Suppressor macrophage treated with lipopolysaccharide for 4 hours (primary cell): ENCODE measurements at regions not wholly inside any gene's neighbourhood (a gene's known extent, or its start where the extent isn't known, plus 50 kb on each side); places are given as distances from the start of the nearest gene placed in this dataset.

Experiments used
- DNase-seq: peaks from one replicate; pipeline ENCODE4 v3.0.0-alpha.2; 2020

DNA sequence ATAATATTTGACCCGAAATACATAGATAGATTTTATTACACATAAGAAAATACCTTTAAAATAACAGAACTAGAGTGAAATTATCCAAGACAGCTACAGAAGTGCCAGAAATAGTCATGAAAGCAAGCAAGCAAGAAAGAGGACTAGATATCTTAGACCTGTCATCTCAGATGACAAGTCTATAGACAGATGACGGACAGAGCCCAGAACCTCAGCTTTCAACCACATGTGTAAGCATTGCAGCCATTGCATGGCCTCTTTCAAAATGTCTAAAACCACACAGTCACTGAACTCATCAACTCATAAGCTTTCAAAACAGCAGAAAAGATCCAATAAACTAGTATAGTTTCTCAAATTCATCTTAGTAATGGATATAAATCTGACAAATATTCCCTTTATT is 59.8 kb upstream of the FHIT start:
- DNase-seq = no peak

DNA sequence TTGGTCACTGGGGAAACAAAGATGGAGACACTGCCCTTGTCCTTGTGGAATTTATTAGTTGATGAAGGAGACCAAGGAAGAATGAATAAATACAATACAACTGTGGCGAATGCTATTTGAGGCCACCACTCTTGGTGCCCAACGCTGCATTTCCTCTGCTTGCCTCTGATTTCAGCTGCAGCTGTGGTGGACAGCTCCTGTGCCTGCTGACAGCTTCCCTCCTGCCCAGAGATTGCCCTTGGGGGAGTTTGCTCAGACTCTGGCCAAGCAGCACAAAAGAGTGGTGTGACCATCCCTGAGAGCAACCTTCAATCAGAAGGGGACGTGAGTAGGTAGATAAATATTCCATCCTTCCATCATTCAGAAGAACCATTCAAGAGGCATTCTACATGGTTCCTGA is 64.6 kb upstream of the FHIT start:
- DNase-seq = no peak

DNA sequence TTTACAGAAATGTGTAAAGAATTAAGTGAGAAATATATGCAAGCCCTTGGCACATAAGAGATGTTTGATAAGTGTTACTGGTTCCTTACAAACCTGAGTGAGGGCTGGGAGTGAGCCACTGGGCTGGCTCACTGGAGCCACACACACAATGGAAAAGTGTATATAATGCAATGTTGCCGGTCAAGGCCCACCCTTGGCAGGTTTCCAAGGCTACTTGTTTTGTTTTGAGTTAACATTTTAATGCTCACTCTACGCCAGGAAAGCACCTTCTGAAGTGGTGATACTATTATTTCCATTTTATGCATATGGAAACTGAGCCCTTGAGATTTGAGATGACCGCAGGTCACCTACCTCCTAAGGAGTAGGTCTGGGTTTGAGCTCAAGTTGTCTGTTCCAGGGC is 71.8 kb upstream of the FHIT start:
- no peak for DNase-seq

DNA sequence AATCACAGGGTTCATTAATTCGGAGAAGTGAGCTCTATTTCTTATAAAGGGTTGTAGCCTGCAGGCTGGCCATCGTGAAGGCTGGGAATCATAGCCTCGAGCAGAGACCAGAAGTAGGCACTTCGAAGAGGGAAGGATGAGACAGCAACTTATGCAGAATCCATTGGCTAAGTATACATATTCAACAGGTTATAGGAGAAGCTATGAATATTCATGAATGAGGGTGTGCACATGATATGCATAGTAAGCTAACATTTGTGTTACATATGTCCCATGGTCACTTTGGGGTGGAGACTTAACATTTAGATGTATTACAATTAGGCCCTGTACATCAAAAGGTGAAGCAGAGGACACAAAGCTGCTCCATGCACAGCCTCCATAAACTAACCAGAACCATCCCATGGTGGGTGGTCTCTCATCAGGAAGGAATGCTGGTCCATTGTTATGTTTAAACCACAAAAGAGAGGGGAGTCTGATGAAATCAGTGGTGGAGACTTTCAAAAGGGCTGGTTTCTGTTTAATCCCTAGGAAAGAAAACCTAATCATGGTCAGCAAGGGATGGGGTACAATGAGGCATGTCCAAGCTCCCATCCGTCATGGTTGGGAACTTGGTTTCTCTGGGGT is 80.8 kb upstream of the FHIT start:
- no peak for DNase-seq

DNA sequence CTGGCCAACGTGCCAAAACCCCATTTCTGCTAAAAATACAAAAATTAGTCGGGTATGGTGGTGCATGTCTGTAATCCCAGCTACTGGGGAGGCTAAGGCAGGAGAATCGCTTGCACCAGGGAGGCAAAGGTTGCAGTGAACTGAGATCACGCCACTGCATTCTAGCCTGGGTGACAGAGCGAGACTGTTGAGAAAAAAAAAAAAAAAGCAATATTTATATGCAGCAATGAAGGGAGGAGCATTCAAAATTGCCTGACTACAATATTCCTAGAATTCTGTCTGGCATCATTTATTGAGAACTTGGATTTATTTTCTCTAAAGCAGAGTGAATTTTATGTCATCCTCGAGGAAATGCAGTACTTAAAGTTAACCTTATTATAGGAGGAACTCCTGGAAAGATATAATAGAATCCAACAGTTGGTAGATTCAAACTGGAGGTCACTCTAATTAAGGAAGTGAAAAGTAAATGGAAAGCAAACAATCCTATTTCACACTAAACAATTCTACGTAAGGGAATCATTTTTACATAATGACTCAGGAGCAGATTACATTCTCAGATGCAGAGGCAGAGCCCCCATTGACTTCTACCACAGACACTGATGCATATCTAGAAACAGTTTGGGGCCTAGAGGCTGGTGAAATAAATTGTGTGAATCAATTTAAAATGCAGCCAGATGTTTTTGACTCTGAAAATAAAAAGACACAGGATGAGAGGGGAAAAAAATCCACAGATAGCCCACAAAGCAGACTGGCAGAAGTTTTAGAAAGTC is 82.1 kb upstream of the FHIT start:
- peak; percentile 7 for DNase-seq

DNA sequence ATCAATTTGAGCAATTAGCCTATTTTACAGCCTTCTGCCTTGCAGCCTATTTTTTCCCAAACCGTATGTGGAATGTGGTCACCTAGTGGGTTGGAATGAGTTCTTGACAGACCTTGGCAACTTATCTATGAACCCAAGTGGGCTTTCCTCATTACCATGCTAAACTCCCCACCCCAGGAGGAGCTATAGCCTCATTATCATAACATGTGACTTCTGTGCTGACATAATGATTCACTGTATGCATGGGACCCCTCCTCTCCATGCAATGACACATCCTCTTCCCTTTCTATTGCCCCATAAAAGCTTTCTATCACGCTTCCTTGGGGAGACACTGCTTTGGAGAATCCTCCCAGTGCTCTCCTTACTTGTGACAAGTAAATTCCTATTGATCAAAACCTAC is 83.5 kb upstream of the FHIT start:
- no peak for DNase-seq

- no peak for DNase-seq
Observed at GRCh38 chr3:61340931-61341461, 89.7 kb upstream of the FHIT start.

DNA sequence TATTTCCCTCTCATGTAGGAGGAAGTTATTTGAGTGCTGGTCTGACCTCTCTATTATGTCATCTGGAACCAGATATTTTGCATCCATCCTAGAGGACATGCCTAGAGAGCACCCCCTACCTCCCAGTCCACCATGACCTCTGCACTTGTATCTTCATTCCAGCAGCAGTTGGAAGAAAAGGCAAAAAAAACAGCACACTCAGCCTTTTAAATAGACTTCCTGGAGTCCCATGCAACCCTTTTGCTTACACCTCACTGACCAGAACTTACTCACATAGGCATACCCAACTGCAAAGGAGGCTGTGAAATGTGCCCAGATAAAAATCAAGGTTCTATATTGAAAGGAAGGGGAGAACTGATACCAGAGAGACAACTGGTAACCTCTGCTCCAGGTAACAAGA is 92.3 kb upstream of the FHIT start:
- DNase-seq = peak; percentile 3

DNA sequence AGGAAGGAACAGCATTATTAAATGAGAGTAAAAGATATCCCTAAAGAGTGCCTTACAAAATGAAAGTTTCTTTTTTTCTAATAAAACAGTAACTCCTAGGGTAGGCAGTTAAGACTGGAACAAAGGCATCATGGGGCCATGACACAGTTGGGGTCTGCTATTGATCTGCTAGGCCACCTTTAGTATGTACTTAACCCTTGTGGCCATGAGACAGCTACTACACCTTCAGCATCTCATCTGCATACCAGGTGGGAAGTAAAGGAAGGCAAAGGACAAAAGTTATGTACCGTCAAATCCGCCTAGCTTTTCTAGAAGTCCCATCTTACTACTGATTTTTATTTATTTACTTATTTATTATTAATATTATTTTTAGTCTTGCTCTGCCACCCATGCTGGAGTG is 93.8 kb upstream of the FHIT start:
- DNase-seq = no peak

- no peak for DNase-seq
Observed at GRCh38 chr3:61347981-61348380, 96.7 kb upstream of the FHIT start.

- DNase-seq = no peak
Observed at GRCh38 chr3:61349717-61350116, 98.5 kb upstream of the FHIT start.

- DNase-seq = no peak
Observed at GRCh38 chr3:61350782-61351309, 99.6 kb upstream of the FHIT start.

- DNase-seq = no peak
Observed at GRCh38 chr3:61352306-61352705, 101.1 kb upstream of the FHIT start.

DNA sequence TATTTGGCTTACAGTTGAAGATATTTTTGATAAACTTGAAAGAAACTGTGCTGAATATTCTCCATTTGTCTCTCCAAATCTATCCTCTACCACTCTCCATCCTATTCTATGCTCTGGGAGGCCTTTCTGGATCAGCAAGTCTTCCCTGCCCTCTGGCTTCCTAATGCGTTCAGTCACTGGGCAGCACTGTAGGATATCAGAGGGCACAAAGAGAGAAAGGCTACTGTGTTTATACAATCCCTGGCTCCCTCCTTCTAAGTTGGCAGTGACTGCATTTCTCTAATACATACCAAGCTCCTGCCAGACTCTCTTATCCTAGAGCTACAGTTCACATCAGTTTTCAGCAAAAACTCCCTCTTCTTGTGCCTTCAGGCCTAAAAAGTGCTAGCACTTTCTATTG is 102.1 kb upstream of the FHIT start:
- no peak for DNase-seq

DNA sequence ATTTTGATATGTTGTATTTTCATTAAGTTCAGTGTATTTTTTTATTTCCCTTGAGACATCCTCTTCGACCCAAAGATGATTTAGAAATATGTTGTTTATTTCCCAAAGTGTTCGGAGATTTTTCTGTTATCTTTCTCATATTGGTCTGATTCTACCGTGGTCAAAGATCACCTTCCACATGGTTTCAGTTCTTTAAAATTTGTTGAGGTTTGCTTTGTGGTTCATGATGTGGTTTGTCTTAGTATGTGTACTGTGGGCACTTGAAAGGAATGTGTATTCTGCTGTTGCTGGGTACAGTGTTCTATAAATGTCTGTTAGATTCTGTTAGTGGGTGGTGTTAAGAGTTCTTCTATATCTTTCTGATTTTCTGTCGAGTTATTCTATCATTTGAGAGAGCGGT is 103.4 kb upstream of the FHIT start:
- DNase-seq = no peak

DNA sequence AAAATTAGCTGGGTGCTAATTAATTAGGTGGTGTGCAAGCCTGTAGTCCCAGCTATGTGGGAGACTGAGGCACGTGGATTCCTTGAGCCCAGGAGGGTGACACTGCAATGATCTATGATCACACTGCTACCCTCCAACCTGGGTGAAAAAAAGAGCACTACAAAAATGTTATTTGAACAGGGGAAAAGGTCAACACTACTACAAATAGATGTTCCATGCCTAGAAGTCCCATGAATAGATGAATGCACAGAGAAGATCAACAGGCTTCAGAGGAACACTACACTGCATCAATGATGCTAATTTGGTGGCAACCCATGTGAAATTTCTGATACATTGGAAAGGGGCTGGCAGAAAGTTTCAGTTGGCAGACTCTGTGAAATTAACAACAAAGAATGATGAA is 105.4 kb upstream of the FHIT start:
- DNase-seq = no peak

DNA sequence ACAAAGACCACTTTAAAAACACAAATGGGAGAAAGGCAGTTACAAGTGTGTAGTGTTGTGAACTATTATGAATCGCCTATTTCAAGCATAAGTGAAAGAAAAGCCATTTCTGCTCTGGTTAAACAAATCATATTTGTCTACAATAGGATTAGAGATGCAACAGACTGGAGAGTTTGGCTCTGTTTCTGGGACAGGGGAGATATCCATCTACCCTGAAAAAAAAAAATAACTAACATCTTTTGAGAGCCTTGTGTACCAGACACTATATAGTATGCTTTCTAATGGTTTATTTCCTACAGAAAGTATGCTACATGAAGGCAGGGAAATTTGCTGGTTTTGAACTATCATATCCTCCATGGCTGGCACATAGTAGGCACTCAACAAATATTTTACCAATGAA is 106.7 kb upstream of the FHIT start:
- no peak for DNase-seq

- peak; percentile 95 for DNase-seq
Observed at GRCh38 chr3:61358364-61358763, 107.1 kb upstream of the FHIT start.

GRCh38 chr3:61360297-61360965 is 109.2 kb upstream of the FHIT start:
- DNase-seq = no peak

GRCh38 chr3:61369678-61370077 is 118.4 kb upstream of the FHIT start:
- no peak for DNase-seq

- DNase-seq = peak; percentile 37
Observed at GRCh38 chr3:61371123-61371522, 119.9 kb upstream of the FHIT start.

DNA sequence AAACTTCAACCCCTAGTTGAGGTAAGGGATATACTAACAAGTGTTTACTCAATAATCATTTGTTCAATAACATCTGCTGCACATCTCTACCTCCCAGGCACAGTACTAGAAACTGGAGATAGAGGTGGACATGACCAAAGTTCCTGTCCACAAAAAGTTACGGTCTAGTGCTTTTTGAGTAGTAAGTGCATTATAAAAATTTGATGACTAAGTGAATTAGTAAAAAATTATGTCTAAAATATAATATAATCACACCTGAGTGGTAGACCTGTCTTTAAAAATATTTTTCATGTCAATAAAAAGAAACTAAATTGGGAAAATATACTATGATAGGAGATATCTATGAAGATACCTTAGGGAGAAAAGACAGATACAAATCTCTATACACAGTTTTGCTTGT is 121.5 kb upstream of the FHIT start:
- no peak for DNase-seq

DNA sequence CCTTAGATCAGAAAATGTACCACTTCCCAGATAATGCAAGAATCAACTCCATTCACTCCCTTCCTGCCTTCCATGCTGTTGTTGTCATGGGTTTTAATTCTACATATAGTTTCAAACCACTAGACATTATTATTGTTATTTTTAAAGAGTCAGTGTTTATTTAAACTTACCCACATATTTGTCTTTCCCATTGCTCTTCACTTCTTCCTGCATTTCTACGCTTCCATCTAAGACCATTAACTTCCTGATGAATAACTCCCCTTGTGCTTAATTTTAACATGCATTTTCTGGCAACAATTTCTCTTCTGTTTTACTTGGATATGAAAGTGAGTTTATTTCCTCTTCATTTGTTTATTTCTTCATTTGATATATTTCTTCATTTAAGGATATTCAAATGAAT is 127.1 kb upstream of the FHIT start:
- no peak for DNase-seq
